ENCODE measurements at regions not wholly inside any gene's neighbourhood (a gene's known extent, or its start where the extent isn't known, plus 50 kb on each side); places are given as distances from the start of the nearest gene placed in this dataset.
"Not testable (repeated sequence)": the region's sequence is repeated elsewhere in the genome, so short reads cannot be mapped to it uniquely, and the experiment has no call there.

DNA sequence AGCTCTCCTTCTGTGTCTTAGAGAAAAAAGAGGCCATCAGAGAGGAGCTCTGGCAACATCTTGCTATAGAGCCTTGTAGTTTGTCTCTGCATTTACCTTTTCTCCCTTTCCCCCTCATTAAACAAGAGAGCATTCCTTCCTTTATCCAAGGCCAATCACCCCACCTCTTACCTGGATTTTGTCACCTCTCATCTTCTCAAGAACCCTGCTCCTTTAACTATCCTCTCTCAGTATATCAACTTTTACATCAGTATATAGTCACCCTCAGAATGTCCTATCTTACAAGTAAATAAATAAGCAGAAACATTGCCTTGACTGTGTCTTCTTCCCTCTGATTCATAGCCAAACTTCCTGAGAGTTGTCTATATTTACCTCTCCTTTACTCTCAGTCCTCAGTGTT, 105.0 kb upstream of the SLC38A2 start:
- Histone ChIP-seq H3K27me3 (ENCODE audit: control insufficient read depth in 2 of 2, insufficient read depth in 2 of 2, low read length in 2 of 2) (no peaks in the 10 kb centered on the region), H3K36me3 (replicated peaks in 1 of 2; ENCODE audit: control insufficient read depth in 1 of 2, insufficient read depth in 2 of 2, low read length in 2 of 2) (no peaks in the 10 kb centered on the region), H2AFZ (ENCODE audit: insufficient read depth, low read depth, low read length, poor library complexity, severe bottlenecking) (no peak overlapping the region), H3K9ac (ENCODE audit: insufficient read depth, low read length, poor library complexity, severe bottlenecking) (no peak overlapping the region), H3K9me3 (replicated peaks in 1 of 2; ENCODE audit: control insufficient read depth in 1 of 2, insufficient read depth in 1 of 2, low read length in 2 of 2) (no peaks in the 10 kb centered on the region), H3K4me1 (ENCODE audit: control insufficient read depth in 1 of 2, insufficient read depth in 2 of 2, low read length in 2 of 2) (peaks cover 20 to 21% of the 10 kb centered on the region in 2 donors), H3K79me2 (ENCODE audit: insufficient read depth, low read length) (peaks cover 11% of the 10 kb centered on the region), H3K4me2 (replicated peaks; ENCODE audit: extremely low read depth, low read length, poor library complexity, severe bottlenecking) (no peak overlapping the region), H3K4me3 (replicated peaks in 1 of 3; ENCODE audit: low read depth in 2 of 3, low read length in 3 of 3) (no peak overlapping the region), H4K20me1 (ENCODE audit: insufficient read depth, low read length) (no peaks in the 10 kb centered on the region), H3K27ac (ENCODE audit: low read depth in 1 of 2, low read length in 2 of 2) (no peak overlapping the region)
- Mint-ChIP-seq H3K4me1 (peaks cover 23% of the 10 kb centered on the region), H3K36me3 (peaks cover 0 to 3% of the 10 kb centered on the region in 2 donors), H3K27me3 (ENCODE audit: low read depth in 3 of 3) (no peaks in the 10 kb centered on the region), H3K9me3 (peaks cover 0 to 2% (median 0%) of the 10 kb centered on the region in 7 donors), H3K27ac (peak overlapping the region in 2 of 7 donors; percentile 13 to 17), H3K4me3 (no peak overlapping the region)
- no peak for DNase-seq
- TF ChIP-seq, protein P1, sequence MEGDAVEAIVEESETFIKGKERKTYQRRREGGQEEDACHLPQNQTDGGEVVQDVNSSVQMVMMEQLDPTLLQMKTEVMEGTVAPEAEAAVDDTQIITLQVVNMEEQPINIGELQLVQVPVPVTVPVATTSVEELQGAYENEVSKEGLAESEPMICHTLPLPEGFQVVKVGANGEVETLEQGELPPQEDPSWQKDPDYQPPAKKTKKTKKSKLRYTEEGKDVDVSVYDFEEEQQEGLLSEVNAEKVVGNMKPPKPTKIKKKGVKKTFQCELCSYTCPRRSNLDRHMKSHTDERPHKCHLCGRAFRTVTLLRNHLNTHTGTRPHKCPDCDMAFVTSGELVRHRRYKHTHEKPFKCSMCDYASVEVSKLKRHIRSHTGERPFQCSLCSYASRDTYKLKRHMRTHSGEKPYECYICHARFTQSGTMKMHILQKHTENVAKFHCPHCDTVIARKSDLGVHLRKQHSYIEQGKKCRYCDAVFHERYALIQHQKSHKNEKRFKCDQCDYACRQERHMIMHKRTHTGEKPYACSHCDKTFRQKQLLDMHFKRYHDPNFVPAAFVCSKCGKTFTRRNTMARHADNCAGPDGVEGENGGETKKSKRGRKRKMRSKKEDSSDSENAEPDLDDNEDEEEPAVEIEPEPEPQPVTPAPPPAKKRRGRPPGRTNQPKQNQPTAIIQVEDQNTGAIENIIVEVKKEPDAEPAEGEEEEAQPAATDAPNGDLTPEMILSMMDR (IDR thresholded peaks at IDR 0.05) = no peak
- intact Hi-C loops (cut with micrococcal nuclease) = no loop called here

DNA sequence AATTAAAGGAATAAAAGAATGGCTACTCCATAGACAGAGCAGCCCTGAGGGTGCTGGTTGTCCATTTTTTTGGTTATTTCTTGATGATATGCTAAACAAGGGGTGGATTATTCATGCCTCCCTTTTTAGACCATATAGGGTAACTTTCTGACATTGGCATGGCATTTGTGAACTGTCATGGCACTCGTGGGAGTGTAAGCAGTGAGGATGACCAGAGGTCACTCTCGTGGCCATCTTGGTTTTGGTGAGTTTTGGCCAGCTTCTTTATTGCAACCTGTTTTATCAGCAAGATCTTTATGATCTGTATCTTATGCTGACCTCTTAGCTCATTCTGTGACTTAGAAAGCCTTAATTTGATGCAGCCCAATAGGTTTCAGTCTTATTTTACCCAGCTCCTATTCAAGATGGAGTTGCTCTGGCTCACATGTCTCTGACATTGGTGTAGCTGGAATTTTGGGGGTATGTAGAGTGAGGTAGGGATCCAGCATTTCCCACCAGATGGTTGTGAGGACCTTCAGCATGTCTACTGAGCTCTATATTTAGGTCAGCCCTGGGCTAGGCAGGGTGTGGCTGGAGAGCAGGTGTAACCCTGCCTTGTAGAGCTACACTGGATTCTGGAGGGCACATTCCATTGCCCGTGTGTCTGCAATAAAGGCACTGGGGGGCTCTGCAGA, 103.5 kb upstream of the SLC38A2 start:
- intact Hi-C loops (cut with micrococcal nuclease) = no loop called here
- Histone ChIP-seq H3K36me3 (replicated peaks in 1 of 2; ENCODE audit: control insufficient read depth in 1 of 2, insufficient read depth in 2 of 2, low read length in 2 of 2) (no peaks in the 10 kb centered on the region), H3K4me2 (replicated peaks; ENCODE audit: extremely low read depth, low read length, poor library complexity, severe bottlenecking) (no peak overlapping the region), H3K9me3 (replicated peaks in 1 of 2; ENCODE audit: control insufficient read depth in 1 of 2, insufficient read depth in 1 of 2, low read length in 2 of 2) (no peaks in the 10 kb centered on the region), H3K4me1 (ENCODE audit: control insufficient read depth in 1 of 2, insufficient read depth in 2 of 2, low read length in 2 of 2) (peaks cover 20 to 23% of the 10 kb centered on the region in 2 donors), H3K4me3 (replicated peaks in 1 of 3; ENCODE audit: low read depth in 2 of 3, low read length in 3 of 3) (no peak overlapping the region), H3K79me2 (ENCODE audit: insufficient read depth, low read length) (peaks cover 22% of the 10 kb centered on the region), H2AFZ (ENCODE audit: insufficient read depth, low read depth, low read length, poor library complexity, severe bottlenecking) (no peak overlapping the region), H3K27ac (ENCODE audit: low read depth in 1 of 2, low read length in 2 of 2) (no peak overlapping the region), H3K27me3 (ENCODE audit: control insufficient read depth in 2 of 2, insufficient read depth in 2 of 2, low read length in 2 of 2) (no peaks in the 10 kb centered on the region), H4K20me1 (ENCODE audit: insufficient read depth, low read length) (no peaks in the 10 kb centered on the region), H3K9ac (ENCODE audit: insufficient read depth, low read length, poor library complexity, severe bottlenecking) (no peak overlapping the region)
- H3K4me3 Mint-ChIP-seq = no peak overlapping the region
- no peak for DNase-seq
- H3K4me1 Mint-ChIP-seq = peaks cover 31% of the 10 kb centered on the region
- H3K27me3 Mint-ChIP-seq (ENCODE audit: low read depth in 3 of 3) = no peaks in the 10 kb centered on the region
- no peaks in the 10 kb centered on the region for H3K9me3 Mint-ChIP-seq
- TF ChIP-seq, protein P1 (IDR thresholded peaks at IDR 0.05) = no peak
- H3K36me3 Mint-ChIP-seq = no peaks in the 10 kb centered on the region
- peak overlapping the region in 1 of 7 donors; percentile 53 for H3K27ac Mint-ChIP-seq
- WGBS (ENCODE audit: insufficient coverage) = 100% methylated on average over 3 of the region's 3 CpGs

DNA sequence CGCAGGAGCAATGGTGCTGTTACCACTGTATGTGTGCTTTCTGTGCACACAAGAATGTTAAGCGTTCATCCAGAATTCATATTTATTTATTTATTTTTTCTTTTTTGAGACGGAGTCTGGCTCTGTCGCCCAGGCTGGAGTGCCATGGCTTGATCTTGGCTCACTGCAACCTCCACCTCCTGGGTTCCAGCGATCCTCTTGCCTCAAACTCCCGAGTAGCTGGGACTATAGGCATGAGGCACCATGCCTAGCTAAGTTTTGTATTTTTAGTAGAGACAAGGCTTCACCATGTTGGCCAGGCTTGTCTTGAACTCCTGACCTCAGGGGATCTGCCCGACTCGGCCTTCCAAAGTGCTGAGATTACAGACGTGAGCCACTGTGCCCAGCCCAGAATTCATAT, 101.8 kb upstream of the SLC38A2 start:
- not testable (repeated sequence) for H3K4me3 Mint-ChIP-seq; H3K36me3 Mint-ChIP-seq; H3K27me3 ChIP-seq (ENCODE audit: control insufficient read depth in 2 of 2, insufficient read depth in 2 of 2, low read length in 2 of 2); H4K20me1 ChIP-seq (ENCODE audit: insufficient read depth, low read length); H3K36me3 ChIP-seq (replicated peaks in 1 of 2; ENCODE audit: control insufficient read depth in 1 of 2, insufficient read depth in 2 of 2, low read length in 2 of 2); DNase-seq; H3K9me3 Mint-ChIP-seq; H2AFZ ChIP-seq (ENCODE audit: insufficient read depth, low read depth, low read length, poor library complexity, severe bottlenecking); H3K27me3 Mint-ChIP-seq (ENCODE audit: low read depth in 3 of 3); H3K9me3 ChIP-seq (replicated peaks in 1 of 2; ENCODE audit: control insufficient read depth in 1 of 2, insufficient read depth in 1 of 2, low read length in 2 of 2); H3K9ac ChIP-seq (ENCODE audit: insufficient read depth, low read length, poor library complexity, severe bottlenecking); H3K4me3 ChIP-seq (replicated peaks in 1 of 3; ENCODE audit: low read depth in 2 of 3, low read length in 3 of 3); H3K4me2 ChIP-seq (replicated peaks; ENCODE audit: extremely low read depth, low read length, poor library complexity, severe bottlenecking)
- H3K27ac Mint-ChIP-seq = peak overlapping the region in 1 of 7 donors; percentile 46
- peaks cover 43% of the 10 kb centered on the region for H3K4me1 Mint-ChIP-seq
- peaks cover 32% of the 10 kb centered on the region for H3K79me2 ChIP-seq (ENCODE audit: insufficient read depth, low read length)
- 98% methylated on average over 6 of the region's 9 CpGs for WGBS (ENCODE audit: insufficient coverage)
- peaks cover 24 to 30% of the 10 kb centered on the region in 2 donors for H3K4me1 ChIP-seq (ENCODE audit: control insufficient read depth in 1 of 2, insufficient read depth in 2 of 2, low read length in 2 of 2)
- intact Hi-C loops (cut with micrococcal nuclease) = loop anchor here in 1 of 2 donors (5.0 kb wide), 1 partner anchor 102 kb away; the partner anchor contains the start of gene SLC38A2
- H3K27ac ChIP-seq (ENCODE audit: low read depth in 1 of 2, low read length in 2 of 2) = peak overlapping the region in 1 of 2 donors; percentile 33

Data from CD14-positive monocyte (primary cell).